ENCODE measurements at regions not wholly inside any gene's neighbourhood (a gene's known extent, or its start where the extent isn't known, plus 50 kb on each side); places are given as distances from the start of the nearest gene placed in this dataset.

DNA sequence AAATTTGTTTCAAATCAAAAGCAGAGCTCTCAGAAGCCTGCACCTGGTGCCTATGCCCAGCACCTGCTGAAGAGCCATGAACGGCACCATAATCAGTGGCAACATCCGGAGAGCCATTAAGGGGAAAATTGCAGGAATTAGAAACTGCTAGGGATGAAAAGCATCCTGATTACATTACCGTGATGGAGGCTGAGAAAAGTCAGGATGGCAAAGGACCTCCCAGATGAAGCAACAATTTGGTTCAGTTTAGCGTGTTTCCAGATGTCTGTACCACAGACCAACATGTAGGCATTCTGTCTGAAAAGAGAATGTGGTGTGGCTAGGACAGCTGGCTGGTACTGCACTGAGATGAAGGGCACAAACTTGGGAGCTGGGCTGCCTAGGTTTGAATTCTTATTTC, 106.1 kb downstream of the EOMES start:
- H3K27ac ChIP-seq: no peak overlapping the region
- ATAC-seq (no peak), DNase-seq (no peak)
- no peaks in the 10 kb centered on the region for H3K27me3 ChIP-seq
- TF ChIP-seq, protein P1, sequence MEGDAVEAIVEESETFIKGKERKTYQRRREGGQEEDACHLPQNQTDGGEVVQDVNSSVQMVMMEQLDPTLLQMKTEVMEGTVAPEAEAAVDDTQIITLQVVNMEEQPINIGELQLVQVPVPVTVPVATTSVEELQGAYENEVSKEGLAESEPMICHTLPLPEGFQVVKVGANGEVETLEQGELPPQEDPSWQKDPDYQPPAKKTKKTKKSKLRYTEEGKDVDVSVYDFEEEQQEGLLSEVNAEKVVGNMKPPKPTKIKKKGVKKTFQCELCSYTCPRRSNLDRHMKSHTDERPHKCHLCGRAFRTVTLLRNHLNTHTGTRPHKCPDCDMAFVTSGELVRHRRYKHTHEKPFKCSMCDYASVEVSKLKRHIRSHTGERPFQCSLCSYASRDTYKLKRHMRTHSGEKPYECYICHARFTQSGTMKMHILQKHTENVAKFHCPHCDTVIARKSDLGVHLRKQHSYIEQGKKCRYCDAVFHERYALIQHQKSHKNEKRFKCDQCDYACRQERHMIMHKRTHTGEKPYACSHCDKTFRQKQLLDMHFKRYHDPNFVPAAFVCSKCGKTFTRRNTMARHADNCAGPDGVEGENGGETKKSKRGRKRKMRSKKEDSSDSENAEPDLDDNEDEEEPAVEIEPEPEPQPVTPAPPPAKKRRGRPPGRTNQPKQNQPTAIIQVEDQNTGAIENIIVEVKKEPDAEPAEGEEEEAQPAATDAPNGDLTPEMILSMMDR (IDR thresholded peaks at IDR 0.05): no peak
- H3K9me3 ChIP-seq: peaks cover 13% of the 10 kb centered on the region
- no peak overlapping the region for H3K4me3 ChIP-seq
- H3K4me1 ChIP-seq: no peaks in the 10 kb centered on the region
- intact Hi-C loops (cut with DNase I): no loop called here
- H3K36me3 ChIP-seq: no peaks in the 10 kb centered on the region

DNA sequence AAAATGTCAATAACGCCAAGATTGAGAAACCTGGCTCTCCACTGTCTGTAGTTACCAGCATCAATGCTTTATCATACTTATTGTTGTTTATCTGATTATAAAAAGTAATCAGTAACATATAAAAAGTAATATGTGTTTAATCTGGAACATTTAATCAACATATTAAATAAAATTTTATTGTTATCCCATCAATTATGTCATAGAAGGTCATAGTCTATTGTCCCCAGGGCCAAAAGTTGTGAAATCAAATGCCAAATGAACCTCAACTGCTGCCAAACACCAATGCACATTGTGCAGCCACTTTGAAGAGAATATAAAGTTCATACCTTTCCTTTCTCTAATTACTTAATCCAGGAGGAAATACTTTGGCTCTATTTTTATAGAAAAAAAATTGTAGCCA, 106.6 kb downstream of the EOMES start:
- Histone ChIP-seq H3K4me1 (no peaks in the 10 kb centered on the region), H3K36me3 (no peaks in the 10 kb centered on the region), H3K27ac (no peak overlapping the region), H3K4me3 (no peak overlapping the region), H3K9me3 (peaks cover 13% of the 10 kb centered on the region), H3K27me3 (no peaks in the 10 kb centered on the region)
- ATAC-seq: no peak
- no peak for DNase-seq
- intact Hi-C loops (cut with DNase I): no loop called here
- TF ChIP-seq, protein P1 (IDR thresholded peaks at IDR 0.05): no peak

DNA sequence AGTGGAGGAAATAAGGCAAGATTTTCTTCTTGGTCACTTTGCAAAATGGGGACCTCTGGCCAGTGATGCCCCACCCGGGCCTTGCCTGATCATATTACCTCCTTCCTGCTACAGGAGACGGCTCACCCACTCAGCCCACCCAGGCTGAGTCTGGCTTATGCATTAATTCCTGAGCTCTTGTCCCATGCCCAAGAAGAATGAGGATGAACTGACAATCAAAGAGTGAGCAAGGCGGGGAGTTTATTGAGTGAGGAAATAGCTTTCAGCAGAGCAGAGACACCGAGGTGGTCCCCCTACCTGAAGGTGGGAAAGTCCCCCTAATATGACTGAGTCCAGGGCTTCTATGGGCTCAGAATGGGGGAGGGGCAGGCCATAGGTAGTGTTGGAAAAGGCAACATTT, 107.5 kb downstream of the EOMES start:
- H3K4me3 ChIP-seq: no peak overlapping the region
- H3K4me1 ChIP-seq: no peaks in the 10 kb centered on the region
- peaks cover 13% of the 10 kb centered on the region for H3K9me3 ChIP-seq
- H3K27me3 ChIP-seq: no peaks in the 10 kb centered on the region
- no peak for DNase-seq
- TF ChIP-seq, protein P1 (IDR thresholded peaks at IDR 0.05): no peak
- no peak overlapping the region for H3K27ac ChIP-seq
- intact Hi-C loops (cut with DNase I): no loop called here
- no peak for ATAC-seq
- H3K36me3 ChIP-seq: no peaks in the 10 kb centered on the region

DNA sequence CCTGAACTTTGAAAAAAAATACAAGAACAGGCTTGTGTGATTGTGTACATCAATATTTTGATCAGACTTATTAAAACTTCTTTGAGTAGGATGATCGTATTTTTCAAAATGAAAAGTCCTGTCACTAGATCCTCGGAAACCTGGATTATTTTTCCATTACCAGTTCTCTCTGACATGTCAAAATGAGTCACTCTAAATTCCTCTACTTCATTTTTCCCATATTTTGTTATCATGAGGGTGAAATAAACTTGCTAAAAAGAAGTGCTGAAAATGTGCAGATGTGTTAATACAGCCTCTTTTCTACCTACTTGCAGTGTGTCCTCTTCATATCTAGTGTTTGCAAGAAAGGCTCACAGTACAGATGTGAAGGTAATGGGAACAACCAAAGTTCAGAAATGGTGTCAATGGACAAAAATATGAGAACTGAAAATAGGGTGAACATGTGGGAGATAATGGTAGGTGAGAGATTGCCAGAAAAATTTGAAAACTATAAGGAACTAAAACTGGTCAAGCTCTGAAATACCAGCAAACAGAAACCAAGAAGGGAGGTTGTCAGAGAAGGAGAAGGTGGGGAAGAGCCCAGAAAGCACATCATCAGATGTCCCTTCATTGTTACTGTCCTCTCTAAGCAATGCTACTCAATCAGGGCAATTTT, 108.2 kb downstream of the EOMES start:
- H3K9me3 ChIP-seq: peaks cover 13% of the 10 kb centered on the region
- ATAC-seq: no peak
- no peaks in the 10 kb centered on the region for H3K4me1 ChIP-seq
- H3K36me3 ChIP-seq: no peaks in the 10 kb centered on the region
- intact Hi-C loops (cut with DNase I): no loop called here
- TF ChIP-seq, protein P1 (IDR thresholded peaks at IDR 0.05): no peak
- no peak overlapping the region for H3K4me3 ChIP-seq
- DNase-seq: no peak
- H3K27ac ChIP-seq: no peak overlapping the region
- H3K27me3 ChIP-seq: no peaks in the 10 kb centered on the region

DNA sequence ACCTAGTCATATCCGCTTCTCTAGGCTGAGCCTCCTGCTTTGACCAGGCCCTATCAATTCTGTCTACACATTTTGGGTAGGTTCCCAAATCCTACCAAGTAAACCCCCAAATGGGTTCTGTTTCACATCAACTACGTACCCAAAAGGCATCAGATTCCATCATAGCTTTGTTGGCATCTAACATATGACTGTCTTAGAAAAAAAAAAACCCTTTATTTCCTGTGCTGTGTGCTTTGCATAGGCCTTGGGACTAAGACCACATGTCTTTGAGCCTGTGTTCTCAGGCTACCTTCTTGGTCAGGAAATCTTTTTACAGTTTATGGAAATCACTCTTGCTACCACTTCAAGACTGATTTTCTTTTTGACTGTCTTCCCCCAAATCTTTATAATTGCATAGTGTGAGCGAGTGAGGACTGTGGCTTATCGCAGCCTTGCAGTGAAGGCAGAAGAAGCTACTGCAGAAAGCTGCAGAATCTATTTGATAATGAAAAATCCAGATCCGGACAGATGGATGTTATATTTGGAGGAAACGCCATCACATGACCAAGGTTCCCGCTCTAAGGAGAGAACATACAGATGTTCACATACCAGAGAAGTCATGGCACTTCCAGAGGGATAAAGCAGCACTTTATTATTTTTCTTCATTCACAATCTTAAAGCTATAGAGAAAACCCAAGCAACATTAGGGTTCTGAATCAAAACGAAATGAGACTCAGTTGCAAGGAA, 111.2 kb downstream of the EOMES start:
- DNase-seq (no peak), ATAC-seq (no peak)
- Histone ChIP-seq H3K27me3 (no peaks in the 10 kb centered on the region), H3K9me3 (peaks cover 13% of the 10 kb centered on the region), H3K36me3 (no peaks in the 10 kb centered on the region), H3K4me3 (no peak overlapping the region), H3K27ac (no peak overlapping the region), H3K4me1 (peaks cover 3% of the 10 kb centered on the region)
- TF ChIP-seq, protein P1 (IDR thresholded peaks at IDR 0.05): no peak
- intact Hi-C loops (cut with DNase I): no loop called here
